Natural killer cell (primary cell): ENCODE measurements at regions not wholly inside any gene's neighbourhood (a gene's known extent, or its start where the extent isn't known, plus 50 kb on each side); places are given as distances from the start of the nearest gene placed in this dataset.

Experiments used
- ATAC-seq, 3 donors: fragments of 150-1000 bp in 2 of 3; fragments of 200-7000 bp in 1 of 3; cut with Tn5 transposase; 1 replicate in 1 of 3; 2 replicates in 2 of 3; pipeline ENCODE4 v1.10.0; 2021; ENCODE audit warnings: mild to moderate bottlenecking in 2 of 3, moderate library complexity in 2 of 3
- DNase-seq, 2 donors: peaks; one replicate each; pipeline versions ENCODE4 v3.0.0 to v3.0.0-alpha.2; 2013 to 2021; ENCODE audit warnings: mixed read lengths in 1 of 2
- H3K27ac ChIP-seq: one replicate; pipeline ENCODE4 v1.5.1; 2013; ENCODE audit warnings: mild to moderate bottlenecking, low read length
- H3K27me3 ChIP-seq: one replicate; pipeline ENCODE4 v1.6.1; 2013; ENCODE audit warnings: low read length; ENCODE audit not compliant: control insufficient read depth, insufficient read depth
- H3K36me3 ChIP-seq: one replicate; pipeline ENCODE4 v1.6.1; 2013; ENCODE audit warnings: low read length; ENCODE audit not compliant: control insufficient read depth, insufficient read depth
- H3K4me1 ChIP-seq: one replicate; pipeline ENCODE4 v1.6.1; 2013; ENCODE audit warnings: low read length; ENCODE audit not compliant: control insufficient read depth, insufficient read depth
- H3K4me3 ChIP-seq: one replicate; pipeline ENCODE4 v1.5.1; 2013; ENCODE audit warnings: low read length
- H3K9me3 ChIP-seq: one replicate; pipeline ENCODE4 v1.6.1; 2013; ENCODE audit warnings: low read length; ENCODE audit not compliant: control insufficient read depth, insufficient read depth
- H3K27ac Mint-ChIP-seq, 2 donors: one replicate each; pipeline ENCODE4 v1.8.0; 2022; ENCODE audit warnings: mild to moderate bottlenecking in 2 of 2, mixed read lengths in 2 of 2, moderate library complexity in 1 of 2
- H3K27me3 Mint-ChIP-seq, 2 donors: one replicate each; pipeline ENCODE4 v1.8.0; 2022; ENCODE audit warnings: low read depth in 2 of 2, mixed read lengths in 2 of 2
- H3K36me3 Mint-ChIP-seq: one replicate; pipeline ENCODE4 v1.8.0; 2022; ENCODE audit warnings: mixed read lengths
- H3K4me1 Mint-ChIP-seq, 2 donors: one replicate each; pipeline ENCODE4 v1.8.0; 2022; ENCODE audit warnings: mixed read lengths in 2 of 2
- H3K4me3 Mint-ChIP-seq: one replicate; pipeline ENCODE4 v1.8.0; 2022; ENCODE audit warnings: mild to moderate bottlenecking, moderate library complexity, mixed read lengths
- H3K9me3 Mint-ChIP-seq, 2 donors: one replicate each; pipeline ENCODE4 v1.8.0; 2022; ENCODE audit warnings: mixed read lengths in 2 of 2
- CTCF ChIP-seq: fragments of 200-600 bp; IDR thresholded peaks from one replicate; pipeline ENCODE4 v1.8.0; 2022; ENCODE audit warnings: antibody characterized with exemption
- WGBS: methylation state at CpG from one replicate; pipeline ENCODE4 v1.1.7; 2013; ENCODE audit warnings: missing lambda C conversion rate; ENCODE audit not compliant: insufficient coverage; 5-methylcytosine and 5-hydroxymethylcytosine counted together
- intact Hi-C: fragments of 100-400 bp; cut with micrococcal nuclease; formaldehyde crosslinking; loops from one replicate; pipeline ENCODE4 v1.14.2; 2022

GRCh38 chr6:91580635-91581034, 993.8 kb upstream of the MAP3K7 start:
- Mint-ChIP-seq H3K27ac (no peak overlapping the region), H3K4me3 (no peak overlapping the region), H3K4me1 (no peaks in the 10 kb centered on the region), H3K9me3 (peaks cover 3 to 9% of the 10 kb centered on the region in 2 donors), H3K36me3 (no peaks in the 10 kb centered on the region), H3K27me3 (no peaks in the 10 kb centered on the region)
- TF ChIP-seq CTCF = no peak
- DNase-seq (no peak), ATAC-seq (no peak)
- intact Hi-C loops = no loop called here
- H3K36me3 ChIP-seq = no peaks in the 10 kb centered on the region
- H3K9me3 ChIP-seq = no peaks in the 10 kb centered on the region
- no peak overlapping the region for H3K27ac ChIP-seq
- no peaks in the 10 kb centered on the region for H3K4me1 ChIP-seq
- no peak overlapping the region for H3K4me3 ChIP-seq
- no peaks in the 10 kb centered on the region for H3K27me3 ChIP-seq

GRCh38 chr6:91575032-91575431, 988.2 kb upstream of the MAP3K7 start:
- Histone ChIP-seq H3K4me1 (no peaks in the 10 kb centered on the region), H3K36me3 (no peaks in the 10 kb centered on the region), H3K9me3 (no peaks in the 10 kb centered on the region), H3K27ac (no peak overlapping the region), H3K27me3 (no peaks in the 10 kb centered on the region), H3K4me3 (no peak overlapping the region)
- no peak for DNase-seq
- H3K27me3 Mint-ChIP-seq = no peaks in the 10 kb centered on the region
- no peak for TF ChIP-seq CTCF
- H3K27ac Mint-ChIP-seq = no peak overlapping the region
- peaks cover 0 to 5% of the 10 kb centered on the region in 2 donors for H3K9me3 Mint-ChIP-seq
- H3K36me3 Mint-ChIP-seq = no peaks in the 10 kb centered on the region
- intact Hi-C loops = no loop called here
- no peaks in the 10 kb centered on the region for H3K4me1 Mint-ChIP-seq
- no CpG with 5 or more reads among the region's 1 CpG for WGBS
- ATAC-seq = no peak
- H3K4me3 Mint-ChIP-seq = no peak overlapping the region

GRCh38 chr6:91573826-91574416, 987.0 kb upstream of the MAP3K7 start:
- Mint-ChIP-seq H3K4me1 (no peaks in the 10 kb centered on the region), H3K9me3 (peaks cover 0 to 5% of the 10 kb centered on the region in 2 donors), H3K4me3 (no peak overlapping the region), H3K36me3 (no peaks in the 10 kb centered on the region), H3K27me3 (no peaks in the 10 kb centered on the region), H3K27ac (no peak overlapping the region)
- DNase-seq (no peak), ATAC-seq (no peak)
- Histone ChIP-seq H3K4me1 (no peaks in the 10 kb centered on the region), H3K27ac (no peak overlapping the region), H3K4me3 (no peak overlapping the region), H3K36me3 (no peaks in the 10 kb centered on the region), H3K9me3 (no peaks in the 10 kb centered on the region), H3K27me3 (no peaks in the 10 kb centered on the region)
- intact Hi-C loops = no loop called here
- TF ChIP-seq CTCF = no peak
- 89% methylated on average over 2 of the region's 3 CpGs for WGBS

GRCh38 chr6:91572878-91573277, 986.0 kb upstream of the MAP3K7 start:
- no peaks in the 10 kb centered on the region for H3K9me3 ChIP-seq
- H3K36me3 Mint-ChIP-seq = no peaks in the 10 kb centered on the region
- no peak for DNase-seq
- H3K4me3 ChIP-seq = no peak overlapping the region
- H3K9me3 Mint-ChIP-seq = peaks cover 0 to 4% of the 10 kb centered on the region in 2 donors
- TF ChIP-seq CTCF = no peak
- H3K27me3 ChIP-seq = no peaks in the 10 kb centered on the region
- no peaks in the 10 kb centered on the region for H3K4me1 Mint-ChIP-seq
- no peak for ATAC-seq
- no peak overlapping the region for H3K27ac Mint-ChIP-seq
- intact Hi-C loops = no loop called here
- no peak overlapping the region for H3K27ac ChIP-seq
- no peaks in the 10 kb centered on the region for H3K27me3 Mint-ChIP-seq
- H3K36me3 ChIP-seq = no peaks in the 10 kb centered on the region
- H3K4me1 ChIP-seq = no peaks in the 10 kb centered on the region
- H3K4me3 Mint-ChIP-seq = no peak overlapping the region
- WGBS = no CpG with 5 or more reads among the region's 3 CpGs
